ENCODE measurements at regions not wholly inside any gene's neighbourhood (a gene's known extent, or its start where the extent isn't known, plus 50 kb on each side); places are given as distances from the start of the nearest gene placed in this dataset.

DNA sequence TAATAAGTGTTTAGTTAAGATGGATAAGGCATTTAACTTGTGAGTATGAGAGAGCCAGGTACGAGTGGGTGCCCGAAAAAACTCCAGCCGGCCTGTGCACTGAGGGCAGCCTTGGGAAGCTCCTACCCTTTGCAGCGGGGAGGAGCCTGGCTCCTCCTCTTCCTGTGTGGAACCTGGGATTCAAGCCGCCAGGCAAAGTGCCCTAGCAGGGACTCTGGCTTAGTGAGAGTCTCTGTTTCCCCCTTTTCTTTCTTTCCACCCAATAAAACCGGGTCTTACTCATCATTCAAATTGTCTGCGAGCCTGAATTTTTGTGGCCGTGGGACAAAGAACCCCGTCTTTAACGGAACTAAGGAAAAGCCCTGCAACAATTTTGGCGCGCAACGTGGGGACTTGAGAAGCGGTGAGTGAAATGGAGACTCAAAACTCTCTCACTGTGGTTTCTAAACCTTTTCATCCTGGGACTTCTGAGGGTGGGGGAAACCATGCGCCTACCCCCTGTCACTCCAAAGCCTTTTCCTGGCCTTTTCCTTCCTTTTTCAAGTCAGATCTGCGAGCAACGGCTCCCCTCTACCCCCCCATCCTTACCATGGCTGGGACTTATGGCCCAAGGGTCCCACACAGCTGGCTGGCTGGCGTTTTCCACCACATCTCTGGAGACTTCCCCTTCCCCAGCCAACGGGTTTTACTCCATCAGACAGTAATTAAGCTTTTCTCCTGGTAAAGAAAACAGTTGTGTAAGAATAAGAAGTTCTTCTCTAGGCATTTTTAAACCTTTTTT lies 535.7 kb upstream of the ACO1 start (continued):
- TF ChIP-seq, protein P1, sequence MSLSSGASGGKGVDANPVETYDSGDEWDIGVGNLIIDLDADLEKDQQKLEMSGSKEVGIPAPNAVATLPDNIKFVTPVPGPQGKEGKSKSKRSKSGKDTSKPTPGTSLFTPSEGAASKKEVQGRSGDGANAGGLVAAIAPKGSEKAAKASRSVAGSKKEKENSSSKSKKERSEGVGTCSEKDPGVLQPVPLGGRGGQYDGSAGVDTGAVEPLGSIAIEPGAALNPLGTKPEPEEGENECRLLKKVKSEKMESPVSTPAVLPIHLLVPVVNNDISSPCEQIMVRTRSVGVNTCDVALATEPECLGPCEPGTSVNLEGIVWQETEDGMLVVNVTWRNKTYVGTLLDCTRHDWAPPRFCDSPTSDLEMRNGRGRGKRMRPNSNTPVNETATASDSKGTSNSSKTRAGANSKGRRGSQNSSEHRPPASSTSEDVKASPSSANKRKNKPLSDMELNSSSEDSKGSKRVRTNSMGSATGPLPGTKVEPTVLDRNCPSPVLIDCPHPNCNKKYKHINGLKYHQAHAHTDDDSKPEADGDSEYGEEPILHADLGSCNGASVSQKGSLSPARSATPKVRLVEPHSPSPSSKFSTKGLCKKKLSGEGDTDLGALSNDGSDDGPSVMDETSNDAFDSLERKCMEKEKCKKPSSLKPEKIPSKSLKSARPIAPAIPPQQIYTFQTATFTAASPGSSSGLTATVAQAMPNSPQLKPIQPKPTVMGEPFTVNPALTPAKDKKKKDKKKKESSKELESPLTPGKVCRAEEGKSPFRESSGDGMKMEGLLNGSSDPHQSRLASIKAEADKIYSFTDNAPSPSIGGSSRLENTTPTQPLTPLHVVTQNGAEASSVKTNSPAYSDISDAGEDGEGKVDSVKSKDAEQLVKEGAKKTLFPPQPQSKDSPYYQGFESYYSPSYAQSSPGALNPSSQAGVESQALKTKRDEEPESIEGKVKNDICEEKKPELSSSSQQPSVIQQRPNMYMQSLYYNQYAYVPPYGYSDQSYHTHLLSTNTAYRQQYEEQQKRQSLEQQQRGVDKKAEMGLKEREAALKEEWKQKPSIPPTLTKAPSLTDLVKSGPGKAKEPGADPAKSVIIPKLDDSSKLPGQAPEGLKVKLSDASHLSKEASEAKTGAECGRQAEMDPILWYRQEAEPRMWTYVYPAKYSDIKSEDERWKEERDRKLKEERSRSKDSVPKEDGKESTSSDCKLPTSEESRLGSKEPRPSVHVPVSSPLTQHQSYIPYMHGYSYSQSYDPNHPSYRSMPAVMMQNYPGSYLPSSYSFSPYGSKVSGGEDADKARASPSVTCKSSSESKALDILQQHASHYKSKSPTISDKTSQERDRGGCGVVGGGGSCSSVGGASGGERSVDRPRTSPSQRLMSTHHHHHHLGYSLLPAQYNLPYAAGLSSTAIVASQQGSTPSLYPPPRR (CRISPR knock-in tag; IDR thresholded peaks at IDR 0.05; ENCODE audit: borderline replicate concordance): no peak
- TF ChIP-seq PLRG1 (conservative IDR thresholded peaks at IDR 0.05) (no peak), ZNF24 (IDR thresholded peaks at IDR 0.05) (no peak), KDM3A (CRISPR knock-in tag; IDR thresholded peaks at IDR 0.05; ENCODE audit: low read depth) (no peak), ZNF747 (CRISPR knock-in tag; IDR thresholded peaks at IDR 0.05; ENCODE audit: borderline replicate concordance) (no peak), REPIN1 (CRISPR knock-in tag; IDR thresholded peaks at IDR 0.05; ENCODE audit: borderline replicate concordance, low read depth) (peak; percentile 33; the same call in 1 of the 2 replicates), ZNF382 (CRISPR knock-in tag; IDR thresholded peaks at IDR 0.05; ENCODE audit: borderline replicate concordance) (no peak), AGO1 (IDR thresholded peaks at IDR 0.05; ENCODE audit: low read depth, low read length, poor library complexity, severe bottlenecking) (no peak), NKX3-1 (CRISPR knock-in tag; IDR thresholded peaks at IDR 0.05) (0 out of 2 replicates have a peak, but pooled peaks have one; percentile 32), SIN3A (IDR thresholded peaks at IDR 0.05; ENCODE audit: borderline replicate concordance, low read depth, low read length) (0 out of 2 replicates have a peak, but pooled peaks have one; percentile 60), ARNT (IDR thresholded peaks at IDR 0.05) (no peak), ZNF614 (CRISPR knock-in tag; IDR thresholded peaks at IDR 0.05; ENCODE audit: borderline replicate concordance) (no peak), U2AF1 (optimal IDR thresholded peaks at IDR 0.05; ENCODE audit: low read depth, low read length) (no peak)
- TF ChIP-seq, protein P2, sequence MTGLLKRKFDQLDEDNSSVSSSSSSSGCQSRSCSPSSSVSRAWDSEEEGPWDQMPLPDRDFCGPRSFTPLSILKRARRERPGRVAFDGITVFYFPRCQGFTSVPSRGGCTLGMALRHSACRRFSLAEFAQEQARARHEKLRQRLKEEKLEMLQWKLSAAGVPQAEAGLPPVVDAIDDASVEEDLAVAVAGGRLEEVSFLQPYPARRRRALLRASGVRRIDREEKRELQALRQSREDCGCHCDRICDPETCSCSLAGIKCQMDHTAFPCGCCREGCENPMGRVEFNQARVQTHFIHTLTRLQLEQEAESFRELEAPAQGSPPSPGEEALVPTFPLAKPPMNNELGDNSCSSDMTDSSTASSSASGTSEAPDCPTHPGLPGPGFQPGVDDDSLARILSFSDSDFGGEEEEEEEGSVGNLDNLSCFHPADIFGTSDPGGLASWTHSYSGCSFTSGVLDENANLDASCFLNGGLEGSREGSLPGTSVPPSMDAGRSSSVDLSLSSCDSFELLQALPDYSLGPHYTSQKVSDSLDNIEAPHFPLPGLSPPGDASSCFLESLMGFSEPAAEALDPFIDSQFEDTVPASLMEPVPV (CRISPR knock-in tag; IDR thresholded peaks at IDR 0.05): no peak
- TF ChIP-seq, protein P3, sequence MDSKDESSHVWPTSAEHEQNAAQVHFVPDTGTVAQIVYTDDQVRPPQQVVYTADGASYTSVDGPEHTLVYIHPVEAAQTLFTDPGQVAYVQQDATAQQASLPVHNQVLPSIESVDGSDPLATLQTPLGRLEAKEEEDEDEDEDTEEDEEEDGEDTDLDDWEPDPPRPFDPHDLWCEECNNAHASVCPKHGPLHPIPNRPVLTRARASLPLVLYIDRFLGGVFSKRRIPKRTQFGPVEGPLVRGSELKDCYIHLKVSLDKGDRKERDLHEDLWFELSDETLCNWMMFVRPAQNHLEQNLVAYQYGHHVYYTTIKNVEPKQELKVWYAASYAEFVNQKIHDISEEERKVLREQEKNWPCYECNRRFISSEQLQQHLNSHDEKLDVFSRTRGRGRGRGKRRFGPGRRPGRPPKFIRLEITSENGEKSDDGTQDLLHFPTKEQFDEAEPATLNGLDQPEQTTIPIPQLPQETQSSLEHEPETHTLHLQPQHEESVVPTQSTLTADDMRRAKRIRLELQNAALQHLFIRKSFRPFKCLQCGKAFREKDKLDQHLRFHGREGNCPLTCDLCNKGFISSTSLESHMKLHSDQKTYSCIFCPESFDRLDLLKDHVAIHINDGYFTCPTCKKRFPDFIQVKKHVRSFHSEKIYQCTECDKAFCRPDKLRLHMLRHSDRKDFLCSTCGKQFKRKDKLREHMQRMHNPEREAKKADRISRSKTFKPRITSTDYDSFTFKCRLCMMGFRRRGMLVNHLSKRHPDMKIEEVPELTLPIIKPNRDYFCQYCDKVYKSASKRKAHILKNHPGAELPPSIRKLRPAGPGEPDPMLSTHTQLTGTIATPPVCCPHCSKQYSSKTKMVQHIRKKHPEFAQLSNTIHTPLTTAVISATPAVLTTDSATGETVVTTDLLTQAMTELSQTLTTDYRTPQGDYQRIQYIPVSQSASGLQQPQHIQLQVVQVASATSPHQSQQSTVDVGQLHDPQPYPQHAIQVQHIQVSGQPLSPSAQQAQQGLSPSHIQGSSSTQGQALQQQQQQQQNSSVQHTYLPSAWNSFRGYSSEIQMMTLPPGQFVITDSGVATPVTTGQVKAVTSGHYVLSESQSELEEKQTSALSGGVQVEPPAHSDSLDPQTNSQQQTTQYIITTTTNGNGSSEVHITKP (CRISPR knock-in tag; IDR thresholded peaks at IDR 0.05; ENCODE audit: low read depth): no peak
- TF ChIP-seq, protein P4, sequence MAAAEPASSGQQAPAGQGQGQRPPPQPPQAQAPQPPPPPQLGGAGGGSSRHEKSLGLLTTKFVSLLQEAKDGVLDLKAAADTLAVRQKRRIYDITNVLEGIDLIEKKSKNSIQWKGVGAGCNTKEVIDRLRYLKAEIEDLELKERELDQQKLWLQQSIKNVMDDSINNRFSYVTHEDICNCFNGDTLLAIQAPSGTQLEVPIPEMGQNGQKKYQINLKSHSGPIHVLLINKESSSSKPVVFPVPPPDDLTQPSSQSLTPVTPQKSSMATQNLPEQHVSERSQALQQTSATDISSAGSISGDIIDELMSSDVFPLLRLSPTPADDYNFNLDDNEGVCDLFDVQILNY (CRISPR knock-in tag; conservative IDR thresholded peaks at IDR 0.05): no peak
